G401.6 (cell line): ENCODE measurements at regions not wholly inside any gene's neighbourhood (a gene's known extent, or its start where the extent isn't known, plus 50 kb on each side); places are given as distances from the start of the nearest gene placed in this dataset.

ENCODE experiments used
- FAIRE-seq: peaks from 2 replicates; lab custom pipeline; 2012; peaks lifted over from hg19 to GRCh38; lab: Jason Lieb, UNC

DNA sequence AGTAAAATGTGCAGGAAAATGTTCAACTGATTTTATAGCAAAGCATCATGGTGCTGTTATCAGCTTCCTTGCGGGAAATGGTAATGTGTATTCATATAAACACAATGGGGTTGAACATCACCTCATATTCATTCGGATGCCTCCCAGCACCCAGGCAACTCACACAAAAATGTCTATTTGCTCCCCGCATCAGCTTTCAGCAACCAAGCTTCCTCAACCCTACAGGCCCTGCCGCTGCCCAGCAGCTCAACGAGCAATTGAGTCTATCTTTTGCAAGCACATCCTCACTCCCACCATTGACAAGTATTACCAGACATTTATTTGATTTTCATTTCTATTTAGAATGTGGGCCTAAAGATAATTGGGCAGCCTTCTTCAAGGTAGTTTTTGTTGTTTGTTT lies 2161.4 kb upstream of the PIK3C3 start:
- FAIRE-seq = no peak

DNA sequence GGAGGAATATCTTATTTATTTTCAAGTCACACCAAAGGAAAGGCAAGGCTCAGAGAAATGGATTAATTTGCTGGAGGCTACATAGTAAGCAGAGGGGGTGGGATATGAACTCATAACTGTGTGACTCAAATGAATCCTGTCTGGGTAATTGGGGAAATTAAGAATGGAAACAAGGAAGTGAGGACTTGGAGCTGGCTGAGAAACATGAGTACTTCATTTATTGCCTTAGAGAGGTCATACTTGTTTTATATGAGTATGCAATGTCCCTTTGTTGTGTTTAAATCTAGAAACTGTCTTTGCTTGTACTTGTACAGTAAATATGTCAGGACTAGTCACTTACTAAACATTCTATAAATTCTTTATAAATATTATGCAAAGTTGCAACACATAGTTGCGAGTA lies 2166.7 kb upstream of the PIK3C3 start:
- no peak for FAIRE-seq

DNA sequence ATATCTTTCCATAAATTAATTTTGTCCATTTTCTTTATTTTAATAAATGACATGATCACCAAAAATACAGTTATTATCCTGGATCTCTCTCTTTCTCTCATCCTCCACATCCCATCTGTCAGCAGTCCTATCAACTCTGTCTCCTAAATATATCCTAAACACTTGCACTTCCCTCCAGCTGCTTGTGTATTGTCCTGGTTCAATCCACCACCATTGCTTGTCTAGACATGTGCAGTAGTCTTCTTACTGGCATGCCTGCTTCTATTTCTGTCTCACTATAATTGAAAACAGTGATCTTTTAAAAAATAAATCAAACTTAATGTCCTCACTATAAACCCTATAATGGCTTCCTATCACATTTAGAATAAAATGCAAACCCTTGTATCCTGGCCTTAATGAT lies 2168.6 kb upstream of the PIK3C3 start:
- FAIRE-seq = no peak

DNA sequence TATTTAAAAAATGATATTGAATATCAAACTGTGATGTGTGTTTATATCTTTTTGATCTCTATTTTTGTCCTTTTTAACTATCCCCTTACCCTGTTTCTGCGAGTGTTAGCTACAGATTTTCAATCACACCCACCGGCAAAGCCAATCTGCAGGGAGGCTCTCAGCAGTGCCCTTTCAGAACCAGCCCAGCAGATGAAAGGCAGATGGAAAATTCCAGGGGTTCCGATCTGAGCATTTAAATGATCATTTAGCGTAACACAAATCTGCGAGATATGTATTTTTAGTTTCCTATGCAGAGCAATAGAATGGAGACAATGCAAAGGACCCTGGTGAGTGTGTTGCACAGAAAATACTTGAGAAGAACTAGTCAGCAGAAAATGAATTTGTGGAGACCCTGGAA lies 2170.5 kb upstream of the PIK3C3 start:
- FAIRE-seq = no peak

DNA sequence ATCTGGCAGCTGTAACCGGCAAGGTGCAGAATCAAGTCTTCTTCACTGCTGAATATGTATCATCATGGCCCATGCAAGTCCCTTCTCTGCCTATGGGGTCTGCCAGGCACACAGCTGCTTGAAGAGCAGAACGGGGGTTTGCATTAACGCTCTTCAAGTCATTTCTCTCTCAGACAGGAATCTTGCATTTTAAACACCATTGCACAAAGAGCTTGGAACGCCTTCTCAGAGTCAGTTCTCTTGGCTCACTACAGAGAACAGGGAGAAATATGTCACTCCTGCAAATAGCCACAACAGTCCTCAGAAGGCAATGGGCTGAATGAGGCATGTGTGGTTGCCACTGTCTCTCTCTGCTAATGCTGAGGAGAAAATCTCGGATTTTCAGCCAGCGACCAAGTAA lies 2173.5 kb upstream of the PIK3C3 start:
- no peak for FAIRE-seq

DNA sequence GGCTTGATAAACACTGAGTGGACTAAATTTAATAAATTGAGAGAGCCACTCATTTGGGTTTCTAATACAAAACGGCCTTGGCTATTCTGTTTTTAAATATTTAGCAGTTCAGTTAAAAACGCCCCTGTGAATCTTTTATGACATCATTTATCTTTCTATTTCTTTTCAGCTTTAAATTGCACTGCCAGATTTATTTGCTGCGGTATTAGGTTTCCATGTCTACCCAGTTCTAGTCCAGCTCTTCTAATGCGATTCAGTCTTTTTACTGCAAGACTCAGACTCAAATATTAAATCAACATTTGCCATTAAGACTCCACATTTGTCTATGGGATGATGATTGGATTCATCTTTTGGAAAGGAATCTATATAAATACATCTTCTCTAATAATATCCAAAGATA lies 2174.3 kb upstream of the PIK3C3 start:
- no peak for FAIRE-seq

DNA sequence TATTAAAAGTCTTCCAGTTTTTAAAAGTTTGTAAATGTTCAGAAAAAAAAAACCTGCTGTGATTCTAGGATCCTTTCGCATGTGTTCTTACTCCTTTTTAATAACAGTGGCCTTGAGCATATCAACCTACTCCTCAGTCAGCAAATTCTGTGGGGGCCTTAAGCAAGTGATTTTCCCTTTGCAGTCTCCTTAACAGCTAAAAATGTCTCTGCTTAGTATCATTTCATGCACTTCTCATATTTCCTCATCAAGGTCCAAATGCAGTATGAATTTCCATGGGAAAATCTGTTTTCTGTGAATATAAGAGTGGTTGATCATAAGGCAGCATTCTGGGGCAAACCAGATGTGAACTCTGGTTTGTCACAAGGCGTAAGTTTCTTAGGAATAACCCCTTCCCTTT lies 2175.1 kb upstream of the PIK3C3 start:
- no peak for FAIRE-seq

DNA sequence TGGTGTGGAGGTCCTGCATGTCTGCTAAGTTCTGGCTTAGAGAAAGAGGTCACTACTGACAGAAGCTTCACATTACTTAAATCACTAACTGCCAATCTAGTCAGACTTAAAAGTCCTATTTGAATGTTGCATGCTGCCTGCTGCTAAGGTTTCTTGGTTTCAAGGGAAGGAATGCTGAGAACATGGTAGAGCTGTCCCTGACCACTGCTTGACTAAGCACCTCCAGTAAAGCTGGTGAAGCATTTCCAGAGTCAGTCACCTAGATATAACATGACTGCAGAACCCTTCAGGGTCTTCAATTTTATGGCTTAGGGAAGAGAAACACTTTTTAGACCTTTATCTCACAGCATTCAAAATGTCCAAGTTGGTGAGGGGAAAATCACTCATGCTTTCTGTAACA lies 2178.3 kb upstream of the PIK3C3 start:
- FAIRE-seq = no peak

DNA sequence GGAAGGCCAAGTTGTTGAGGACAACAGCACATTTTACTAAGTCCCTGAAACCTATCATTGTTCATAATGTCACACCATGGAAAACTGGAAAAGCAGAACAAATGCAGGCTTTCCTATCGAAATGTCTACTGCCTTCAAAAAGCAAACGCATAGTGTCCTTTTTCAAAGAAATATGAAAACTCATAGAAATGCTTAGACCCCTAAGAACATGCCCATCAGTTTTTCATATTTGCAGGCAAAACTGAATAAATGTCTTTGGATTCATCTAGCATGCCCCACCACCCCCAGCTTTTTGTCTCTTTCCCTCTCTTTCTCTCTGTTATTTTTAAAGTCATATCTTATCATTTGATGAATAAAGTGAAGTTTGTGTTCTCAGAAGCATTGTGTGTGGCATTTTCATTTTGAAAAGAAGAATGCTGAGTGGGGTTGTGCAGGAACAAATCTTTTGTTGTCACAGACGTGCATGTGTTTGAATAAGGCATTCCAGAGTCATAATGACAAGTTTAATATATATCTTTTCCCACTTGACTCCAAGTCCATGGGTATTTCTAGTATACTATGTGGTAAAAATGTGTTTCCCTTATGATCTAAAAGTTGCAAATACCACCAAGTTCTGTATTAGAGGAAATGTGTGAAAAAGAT lies 2180.0 kb upstream of the PIK3C3 start:
- FAIRE-seq = no peak

DNA sequence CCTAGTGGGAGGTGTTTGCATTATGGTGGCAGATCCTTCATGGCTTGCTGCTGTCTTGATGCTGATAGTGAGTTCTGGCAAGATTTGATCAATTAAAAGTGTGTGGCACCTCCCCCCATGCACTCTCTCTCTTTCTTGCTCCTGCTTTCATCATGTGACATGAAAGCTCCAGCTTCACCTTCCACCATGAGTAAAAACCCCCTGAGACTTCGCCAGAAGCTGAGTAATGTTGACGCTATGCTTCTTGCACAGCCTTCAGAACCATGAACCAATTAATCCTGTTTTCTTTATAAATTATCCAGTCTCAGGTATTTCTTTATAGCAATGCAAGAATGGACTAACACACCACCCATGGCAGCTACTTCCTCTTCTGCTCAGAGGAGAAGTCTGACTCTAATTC lies 2181.4 kb upstream of the PIK3C3 start:
- FAIRE-seq = no peak

DNA sequence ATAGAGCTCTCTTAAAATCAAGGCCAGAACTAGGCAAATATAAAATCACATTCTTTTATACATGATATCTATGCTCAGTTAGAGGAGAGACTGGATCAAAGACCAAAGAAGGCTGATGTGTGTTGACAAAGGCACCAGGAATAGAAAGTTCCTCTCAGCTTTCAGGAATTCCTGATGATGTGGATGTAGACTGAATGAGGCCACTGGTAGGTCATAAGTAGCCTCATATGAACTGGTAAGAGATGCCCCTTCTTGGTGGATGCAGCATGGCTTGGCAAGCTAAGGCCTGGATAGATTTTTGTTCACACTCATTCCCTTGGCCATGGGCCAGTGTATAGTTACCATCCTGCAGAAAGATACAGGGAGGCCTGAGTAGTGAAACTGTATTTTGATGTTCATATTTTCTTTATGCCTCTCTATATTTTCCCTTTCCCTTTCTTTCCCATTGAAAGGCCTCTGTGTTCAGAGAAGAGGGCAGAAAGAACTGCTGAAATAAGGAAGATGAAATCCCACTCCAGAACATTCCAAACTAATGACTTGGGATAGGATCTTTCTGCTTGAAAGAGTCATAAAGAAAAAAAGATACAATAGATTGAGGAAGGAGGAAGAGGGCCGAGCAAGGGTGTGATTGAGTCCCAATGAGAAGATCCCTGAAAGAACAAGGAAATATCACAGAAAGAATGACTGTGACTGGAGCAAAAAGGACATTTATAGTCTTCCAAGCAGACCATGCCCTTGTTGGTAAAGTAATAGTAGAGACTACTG lies 2182.7 kb upstream of the PIK3C3 start:
- no peak for FAIRE-seq

DNA sequence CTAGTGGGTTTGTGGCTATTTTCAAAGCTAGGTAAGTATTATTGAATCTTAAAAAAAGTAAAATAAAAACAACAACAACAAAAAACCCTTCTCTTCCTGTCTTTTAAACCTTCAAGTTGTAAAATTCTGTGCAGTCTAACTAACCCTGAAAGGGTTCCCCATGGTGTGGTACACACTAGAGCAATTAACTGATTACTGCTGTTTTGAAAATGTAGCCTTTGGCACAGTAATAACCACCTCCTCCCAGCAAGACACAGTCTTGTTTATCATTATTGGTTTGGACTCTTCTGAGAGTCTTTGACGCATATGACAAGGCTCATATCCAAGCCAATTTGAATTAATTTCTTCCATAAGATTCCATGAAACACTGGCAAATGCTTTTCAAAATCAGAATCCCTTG lies 2184.6 kb upstream of the PIK3C3 start:
- FAIRE-seq = no peak

DNA sequence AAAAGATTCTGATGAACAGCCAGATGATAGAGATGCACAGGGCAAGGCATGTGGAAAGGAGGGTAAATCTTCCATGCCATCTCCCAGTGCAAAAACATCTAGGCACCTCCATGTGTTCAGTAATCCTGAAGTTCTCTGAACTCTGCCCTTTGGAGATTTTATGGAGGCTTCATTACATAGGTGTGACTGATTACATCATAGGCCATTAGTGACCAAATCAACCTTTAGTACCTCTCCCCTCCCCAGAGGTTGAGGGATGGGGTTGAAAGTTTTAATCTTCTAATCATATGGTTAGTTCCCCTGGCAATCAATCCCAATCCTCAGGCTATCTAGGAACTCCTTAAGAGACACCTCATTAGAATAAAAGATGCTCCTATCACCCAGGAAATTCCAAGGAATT lies 2190.2 kb upstream of the PIK3C3 start:
- no peak for FAIRE-seq

DNA sequence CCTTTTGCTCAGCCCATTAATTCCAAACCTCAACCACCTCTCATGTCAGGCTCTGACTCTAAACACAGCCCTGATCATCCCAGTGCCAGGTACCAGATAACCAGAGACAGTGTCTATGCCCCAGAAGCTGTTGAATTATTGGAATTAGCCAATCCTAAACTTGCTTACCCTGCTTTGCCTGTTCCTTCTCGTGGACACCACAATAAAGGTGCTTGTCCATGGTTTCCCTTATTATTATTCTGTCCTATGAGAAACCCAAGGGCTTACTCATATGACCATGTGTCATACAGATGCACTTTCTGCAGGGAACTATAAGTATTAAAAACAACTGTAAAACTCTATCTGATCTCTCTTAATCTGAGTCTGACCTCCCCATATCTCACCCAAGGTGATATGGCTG lies 2193.8 kb upstream of the PIK3C3 start:
- no peak for FAIRE-seq

DNA sequence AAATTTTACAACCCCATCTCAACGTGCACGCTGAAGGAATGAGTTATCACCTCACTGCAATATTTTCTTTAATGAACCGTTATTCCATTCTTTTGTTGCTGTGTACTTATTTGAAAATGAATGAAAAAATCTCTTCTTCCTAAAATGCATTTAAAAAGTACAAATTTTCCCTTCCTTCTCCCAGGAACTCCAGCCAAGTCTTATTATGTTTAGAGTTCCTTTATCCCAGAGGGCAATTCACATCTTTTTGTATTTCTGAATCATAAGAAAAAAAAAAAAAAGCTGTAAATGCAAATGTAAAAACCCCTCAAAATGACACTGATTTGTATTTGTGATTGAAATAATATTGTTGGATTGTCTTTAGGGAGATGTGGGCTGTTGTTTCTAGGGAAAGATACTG lies 2194.3 kb upstream of the CELF4 start:
- no peak for FAIRE-seq

DNA sequence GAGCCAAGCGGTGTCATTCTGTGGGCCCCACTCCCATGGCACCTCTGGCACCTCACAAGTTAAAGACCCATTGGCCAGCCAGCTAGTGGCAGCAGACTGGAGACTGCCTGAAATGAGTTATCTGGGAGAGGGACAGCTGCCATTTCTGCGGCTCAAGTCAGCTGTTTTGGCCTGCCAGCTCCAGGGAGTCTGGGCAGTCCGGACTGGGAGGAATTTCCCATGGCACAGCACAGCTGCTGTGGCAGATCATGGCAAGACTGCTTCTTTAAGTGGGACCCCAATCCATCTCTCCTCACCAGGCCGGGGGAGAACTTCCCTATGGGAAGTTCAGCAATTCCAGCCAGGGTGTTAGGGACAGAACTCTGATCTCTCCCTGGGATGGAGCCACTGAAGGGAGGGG lies 2187.6 kb upstream of the CELF4 start:
- FAIRE-seq = no peak

DNA sequence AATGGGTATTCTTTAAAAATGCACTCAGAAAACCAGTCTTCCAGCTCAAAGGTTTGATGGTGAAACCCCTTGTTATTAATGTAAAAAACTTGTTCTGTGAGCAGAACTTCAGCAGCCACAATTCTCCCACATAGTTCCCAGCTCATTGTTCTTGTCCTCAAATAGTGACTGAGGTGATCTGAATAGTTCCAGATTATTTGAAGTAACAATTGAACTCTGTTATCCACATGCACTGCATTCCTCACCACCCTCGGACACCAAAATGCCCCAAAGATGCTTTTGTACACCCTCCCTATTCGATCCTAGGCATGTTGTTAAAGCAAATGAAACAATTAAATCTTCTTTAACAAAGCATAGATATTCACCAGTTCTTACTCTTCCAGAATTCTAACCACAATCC lies 2186.8 kb upstream of the CELF4 start:
- no peak for FAIRE-seq

DNA sequence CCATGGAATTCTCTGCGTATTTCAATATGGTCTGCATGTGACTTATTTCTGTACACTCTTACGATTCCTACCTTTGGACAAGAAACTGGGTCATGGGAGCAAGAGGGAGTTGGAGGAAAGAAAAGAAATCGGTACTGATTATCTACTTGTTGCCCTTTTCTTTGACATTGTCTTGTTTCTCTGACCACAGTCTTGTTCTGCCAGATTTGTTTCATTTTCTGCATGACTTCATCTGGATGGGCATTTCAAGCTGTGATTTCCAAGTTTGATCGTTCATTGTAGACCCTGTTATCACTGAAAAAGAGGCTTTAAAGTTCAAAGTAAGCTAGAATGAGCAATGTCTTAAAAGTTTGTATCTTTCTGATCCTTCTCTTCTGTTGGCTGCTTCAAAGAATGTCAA lies 2186.3 kb upstream of the CELF4 start:
- no peak for FAIRE-seq

DNA sequence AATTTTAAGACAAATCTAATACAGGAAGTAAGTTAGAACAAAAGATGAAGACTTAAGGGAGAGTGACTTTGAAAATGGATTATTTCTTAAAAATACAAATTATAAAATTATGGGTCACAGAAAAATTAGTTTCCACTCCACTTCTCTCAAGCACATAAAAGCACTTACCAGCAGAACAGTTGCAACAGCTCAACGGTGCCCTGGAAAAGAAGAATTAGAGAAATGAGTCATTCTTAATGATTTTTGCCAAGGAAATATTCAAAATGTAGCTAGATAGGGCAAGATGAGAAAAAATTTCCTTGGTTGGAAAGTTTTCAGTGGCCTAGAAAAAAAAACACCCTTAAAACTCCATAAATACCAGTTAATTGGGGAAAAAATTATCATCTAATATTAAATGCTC lies 2185.6 kb upstream of the CELF4 start:
- FAIRE-seq = no peak

DNA sequence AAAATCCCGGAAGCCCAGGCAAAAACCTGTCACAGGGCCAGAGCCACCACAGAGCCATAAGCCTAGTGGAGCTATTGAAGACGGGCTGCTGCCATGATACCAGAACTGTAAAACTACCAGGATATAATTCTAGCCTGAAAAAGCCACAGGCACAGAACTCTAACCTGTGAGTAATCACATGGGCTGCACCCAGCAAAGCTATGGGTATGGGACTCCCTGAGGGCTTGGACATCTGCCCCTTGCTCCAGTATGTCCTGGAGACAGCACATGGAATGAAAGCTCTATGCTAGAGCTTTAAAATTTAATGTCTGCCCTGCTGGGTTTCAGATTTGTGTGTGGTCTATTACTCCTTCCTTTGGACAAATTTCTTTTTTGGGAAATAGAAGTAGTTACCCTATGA lies 2183.6 kb upstream of the CELF4 start:
- no peak for FAIRE-seq

DNA sequence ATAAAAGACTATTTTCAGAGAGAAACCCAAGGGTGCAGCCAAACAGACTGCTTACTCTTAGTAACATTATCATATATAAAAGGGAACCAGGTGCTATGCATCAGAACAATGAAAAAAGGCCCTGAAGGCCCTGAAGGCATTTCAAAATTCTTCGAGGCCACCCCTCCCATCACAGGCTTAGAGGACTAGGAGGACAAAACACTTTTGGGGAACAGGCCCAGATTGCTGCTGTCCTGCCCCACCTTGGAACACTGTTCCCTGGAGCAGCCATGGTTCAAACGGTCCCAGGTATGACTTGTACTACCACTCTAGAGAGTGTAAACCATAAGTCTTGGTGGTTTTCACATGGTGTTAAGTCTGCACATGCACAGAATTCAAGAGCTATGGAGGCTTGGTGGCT lies 2183.1 kb upstream of the CELF4 start:
- no peak for FAIRE-seq

DNA sequence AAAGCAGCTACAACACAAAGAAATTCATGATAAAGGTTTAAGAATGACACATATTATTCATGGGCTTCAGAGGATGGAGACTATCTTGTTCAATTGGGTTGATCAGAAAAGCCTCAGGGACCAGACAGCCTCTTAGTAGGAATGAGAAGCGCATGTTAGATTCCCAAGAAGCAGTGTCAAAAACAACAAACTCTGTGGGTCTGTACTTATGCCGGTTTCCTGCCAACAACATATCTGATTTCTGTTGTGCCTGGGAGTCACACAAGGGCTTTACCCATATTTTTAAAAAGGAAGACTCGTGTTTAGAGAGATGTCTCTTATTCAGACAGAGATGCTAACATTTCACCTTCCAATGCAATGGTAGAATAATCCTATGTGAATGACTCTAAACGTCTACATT lies 2180.6 kb upstream of the CELF4 start:
- FAIRE-seq = no peak

DNA sequence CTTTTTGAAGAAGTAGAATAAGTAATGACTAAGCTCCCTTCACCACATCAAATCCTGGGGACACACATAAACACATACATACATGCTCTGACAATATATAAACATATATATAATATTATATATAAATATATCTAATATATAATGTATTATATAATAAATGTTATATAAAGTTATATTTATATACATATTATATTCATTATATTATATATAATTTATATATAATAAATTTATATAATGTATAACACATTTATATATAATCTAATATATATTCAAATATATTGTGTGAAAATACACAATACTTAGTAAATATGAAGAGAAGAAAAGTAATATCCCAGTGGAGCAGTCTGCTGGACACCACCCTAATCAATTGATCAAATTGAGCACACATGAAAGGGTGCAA lies 2177.9 kb upstream of the CELF4 start:
- FAIRE-seq = peak; percentile 97

DNA sequence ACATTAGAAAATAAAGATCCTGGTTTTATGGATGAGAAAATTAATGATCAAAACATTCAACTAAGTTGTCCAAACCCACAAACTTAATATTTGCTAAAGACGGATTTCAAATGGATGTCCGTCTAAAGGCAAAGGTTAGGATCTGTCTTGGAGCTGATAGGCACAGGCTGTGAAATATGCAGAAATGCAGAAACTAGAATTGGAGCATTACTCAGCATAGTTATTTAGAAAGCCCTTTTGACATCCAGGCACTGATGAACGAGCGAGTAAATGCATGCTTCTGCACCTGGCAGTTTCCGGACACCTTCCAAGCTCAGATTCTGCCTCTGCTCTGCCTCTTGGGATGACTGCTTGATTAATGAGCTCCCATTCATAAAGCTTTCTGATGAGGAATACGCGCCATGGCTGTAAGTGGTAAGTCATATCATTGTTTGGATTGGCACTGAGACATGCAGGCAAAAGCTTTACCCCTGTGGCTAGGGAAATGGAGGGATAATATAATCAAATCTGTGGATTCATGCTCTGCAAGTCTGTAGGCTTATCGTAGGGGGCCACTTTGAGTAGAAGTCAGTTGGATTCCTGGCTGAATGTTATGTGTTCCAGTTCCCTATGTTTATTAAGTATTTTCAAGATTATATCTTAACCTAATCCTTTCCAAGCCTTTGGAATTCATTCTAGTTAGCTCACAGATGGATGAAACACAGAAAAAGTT lies 2176.3 kb upstream of the CELF4 start:
- FAIRE-seq = no peak
